Kidney (tissue), 13 donors: ENCODE measurements at regions not wholly inside any gene's neighbourhood (a gene's known extent, or its start where the extent isn't known, plus 50 kb on each side); places are given as distances from the start of the nearest gene placed in this dataset.

Experiments used
- DNase-seq, 5 donors: peaks; one replicate each; pipeline ENCODE4 v3.0.0-alpha.2; 2013 to 2020
- FAIRE-seq: peaks from 2 replicates; lab custom pipeline; 2012; peaks lifted over from hg19 to GRCh38; lab: Jason Lieb, UNC
- H3K27ac ChIP-seq, 2 donors: one replicate each; pipeline ENCODE4 v1.7.0; 2013; ENCODE audit warnings: low read depth in 2 of 2, low read length in 2 of 2, inconsistent platforms in 1 of 2
- H3K27me3 ChIP-seq: one replicate; pipeline ENCODE4 v1.7.1; 2013; ENCODE audit warnings: low read length, inconsistent platforms; ENCODE audit not compliant: control insufficient read depth, insufficient read depth
- H3K36me3 ChIP-seq, 3 donors: one replicate each; pipeline versions ENCODE4 v1.7.0 to v1.7.1; 2013; ENCODE audit warnings: low read length in 3 of 3, control low read depth in 1 of 3, inconsistent platforms in 1 of 3; ENCODE audit not compliant: insufficient read depth in 3 of 3, control insufficient read depth in 2 of 3
- H3K4me1 ChIP-seq, 3 donors: one replicate each; pipeline versions ENCODE4 v1.7.0 to v1.7.1; 2013; ENCODE audit warnings: low read length in 3 of 3, inconsistent platforms in 1 of 3, low read depth in 1 of 3; ENCODE audit not compliant: control insufficient read depth in 2 of 3, insufficient read depth in 2 of 3
- H3K4me3 ChIP-seq, 3 donors: one replicate each; pipeline versions ENCODE4 v1.7.0 to v1.8.1; 2013; ENCODE audit warnings: low read length in 3 of 3, control low read depth in 1 of 3, inconsistent platforms in 1 of 3
- H3K9ac ChIP-seq, 3 donors: one replicate each; pipeline versions ENCODE4 v1.7.0 to v1.7.1; 2013; ENCODE audit warnings: low read length in 3 of 3, control low read depth in 1 of 3, inconsistent platforms in 1 of 3
- H3K9me3 ChIP-seq, 3 donors: one replicate each; pipeline versions ENCODE4 v1.7.0 to v1.7.1; 2013; ENCODE audit warnings: low read length in 3 of 3, control low read depth in 1 of 3, inconsistent platforms in 1 of 3; ENCODE audit not compliant: control insufficient read depth in 2 of 3, insufficient read depth in 1 of 3
- CTCF ChIP-seq: IDR thresholded peaks from 3 replicates; pipeline ENCODE4 v1.5.1; 2012; ENCODE audit warnings: mild to moderate bottlenecking, moderate library complexity, borderline replicate concordance; ENCODE audit not compliant: insufficient read depth; ENCODE audit errors: extremely low read depth
- intact Hi-C: fragments of 100-400 bp; cut with DNase I; formaldehyde crosslinking; loops from one replicate; pipeline ENCODE4 v1.11.1; 2022
- donor health status: control.
- donor health status: control.
- donor health status: control.
- donor health status: control.
- donor health status: control.
- donor health status: DM: yes; HTN: yes; CAD: no.
- donor health status: Normal renal cell carcinoma (clear cell type).

- H3K27me3 ChIP-seq: no peaks in the 10 kb centered on the region
- no peaks in the 10 kb centered on the region for H3K9me3 ChIP-seq
Measured at GRCh38 chr10:91345716-91346115, 64.4 kb upstream of the HECTD2 start.

GRCh38 chr10:91347529-91347928 is 62.6 kb upstream of the HECTD2 start:
- no peak for TF ChIP-seq CTCF
- no peak overlapping the region for H3K27ac ChIP-seq
- no peak overlapping the region for H3K9ac ChIP-seq
- H3K4me3 ChIP-seq: no peak overlapping the region
- intact Hi-C loops: no loop called here
- H3K4me1 ChIP-seq: peaks cover 0 to 4% (median 0%) of the 10 kb centered on the region in 3 donors
- no peak for FAIRE-seq
- no peaks in the 10 kb centered on the region for H3K36me3 ChIP-seq
- no peaks in the 10 kb centered on the region for H3K9me3 ChIP-seq
- DNase-seq: no peak
- no peaks in the 10 kb centered on the region for H3K27me3 ChIP-seq

More at GRCh38 chr10:91345716-91346115, 64.4 kb upstream of the HECTD2 start:
- no peak for TF ChIP-seq CTCF
- Histone ChIP-seq H3K36me3 (no peaks in the 10 kb centered on the region), H3K27ac (no peak overlapping the region), H3K4me3 (no peak overlapping the region), H3K4me1 (peaks cover 0 to 4% (median 0%) of the 10 kb centered on the region in 3 donors), H3K9ac (no peak overlapping the region)
- FAIRE-seq (no peak), DNase-seq (no peak)
- intact Hi-C loops: no loop called here

- Histone ChIP-seq H3K4me1 (peaks cover 0 to 4% (median 0%) of the 10 kb centered on the region in 3 donors), H3K27ac (no peak overlapping the region), H3K4me3 (no peak overlapping the region), H3K36me3 (no peaks in the 10 kb centered on the region), H3K9ac (no peak overlapping the region), H3K27me3 (no peaks in the 10 kb centered on the region), H3K9me3 (no peaks in the 10 kb centered on the region)
- no peak for TF ChIP-seq CTCF
- FAIRE-seq (no peak), DNase-seq (no peak)
- intact Hi-C loops: no loop called here
Measured at GRCh38 chr10:91349381-91349780, 60.8 kb upstream of the HECTD2 start.

- FAIRE-seq (no peak), DNase-seq (no peak)
- Histone ChIP-seq H3K9ac (no peak overlapping the region), H3K27me3 (no peaks in the 10 kb centered on the region), H3K4me1 (peaks cover 0 to 4% (median 0%) of the 10 kb centered on the region in 3 donors), H3K4me3 (no peak overlapping the region), H3K9me3 (no peaks in the 10 kb centered on the region), H3K27ac (no peak overlapping the region), H3K36me3 (no peaks in the 10 kb centered on the region)
- TF ChIP-seq CTCF: no peak
- intact Hi-C loops: no loop called here
Measured at GRCh38 chr10:91350651-91351081, 59.5 kb upstream of the HECTD2 start.
